ENCODE measurements at regions not wholly inside any gene's neighbourhood (a gene's known extent, or its start where the extent isn't known, plus 50 kb on each side); places are given as distances from the start of the nearest gene placed in this dataset.

DNA sequence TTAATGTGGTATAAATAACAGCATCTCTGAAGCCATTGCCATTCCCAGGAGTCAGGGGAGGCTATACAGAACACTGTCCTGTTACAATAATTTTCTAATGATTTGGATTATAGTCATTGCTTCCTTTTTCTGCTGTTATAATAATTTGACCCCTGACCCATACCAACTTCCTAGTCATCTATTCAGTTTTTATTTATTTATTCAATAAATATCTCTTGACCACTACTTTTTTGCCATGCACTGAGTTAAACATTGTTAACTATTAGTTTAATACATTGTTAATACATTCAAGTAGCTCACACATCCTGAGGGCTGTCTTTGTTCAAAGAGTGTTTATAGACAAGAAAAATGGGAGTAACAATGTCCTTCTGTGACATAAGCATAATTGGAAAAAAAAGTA, 235.5 kb upstream of the MEOX2 start:
- TF ChIP-seq POLR2A (IDR thresholded peaks at IDR 0.05) (no peak), CTCF (IDR thresholded peaks at IDR 0.05) (no peak)
